Adrenal gland (tissue), 5 donors: ENCODE measurements at regions not wholly inside any gene's neighbourhood (a gene's known extent, or its start where the extent isn't known, plus 50 kb on each side); places are given as distances from the start of the nearest gene placed in this dataset.

ENCODE experiments used
- POLR2A ChIP-seq, 2 donors: fragments of 450-650 bp; IDR thresholded peaks; one replicate each; pipeline ENCODE4 v1.6.1; 2017; ENCODE audit warnings: antibody characterized with exemption in 2 of 2, mild to moderate bottlenecking in 2 of 2, moderate library complexity in 1 of 2
- TF ChIP-seq, protein P1 (sequence below), 6 experiments: fragments of 450-650 bp in 4 of 6; fragments of 200-600 bp in 2 of 6; sonication (generic) in 1 of 6; IDR thresholded peaks; 1 replicate in 5 of 6; 2 replicates in 1 of 6; pipeline versions ENCODE4 v1.5.1 to v1.8.0; 2016 to 2021; ENCODE audit warnings: antibody characterized with exemption in 6 of 6, mild to moderate bottlenecking in 2 of 6, moderate library complexity in 1 of 6
- donor health status: DM: no; HTN: no; CAD: no.

DNA sequence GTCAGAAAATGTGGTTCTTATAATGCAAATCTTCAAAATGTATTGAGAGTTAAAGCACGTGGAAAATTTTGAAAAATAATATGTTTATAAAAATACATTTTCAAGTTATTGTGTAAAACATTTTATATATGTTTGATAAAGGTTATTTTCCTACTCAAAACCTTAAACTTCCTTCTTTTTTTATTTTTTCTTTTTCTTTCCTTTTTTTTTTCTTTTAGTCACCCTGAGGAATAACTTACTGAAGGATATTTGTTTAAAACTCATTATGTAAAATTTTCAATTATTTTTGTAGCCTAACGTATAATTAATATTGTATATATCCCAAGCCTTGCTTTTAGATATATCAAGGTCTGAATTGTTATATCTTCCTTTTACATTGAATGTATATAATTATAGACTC is 346.8 kb upstream of the GYPC start:
- TF ChIP-seq, protein P1, sequence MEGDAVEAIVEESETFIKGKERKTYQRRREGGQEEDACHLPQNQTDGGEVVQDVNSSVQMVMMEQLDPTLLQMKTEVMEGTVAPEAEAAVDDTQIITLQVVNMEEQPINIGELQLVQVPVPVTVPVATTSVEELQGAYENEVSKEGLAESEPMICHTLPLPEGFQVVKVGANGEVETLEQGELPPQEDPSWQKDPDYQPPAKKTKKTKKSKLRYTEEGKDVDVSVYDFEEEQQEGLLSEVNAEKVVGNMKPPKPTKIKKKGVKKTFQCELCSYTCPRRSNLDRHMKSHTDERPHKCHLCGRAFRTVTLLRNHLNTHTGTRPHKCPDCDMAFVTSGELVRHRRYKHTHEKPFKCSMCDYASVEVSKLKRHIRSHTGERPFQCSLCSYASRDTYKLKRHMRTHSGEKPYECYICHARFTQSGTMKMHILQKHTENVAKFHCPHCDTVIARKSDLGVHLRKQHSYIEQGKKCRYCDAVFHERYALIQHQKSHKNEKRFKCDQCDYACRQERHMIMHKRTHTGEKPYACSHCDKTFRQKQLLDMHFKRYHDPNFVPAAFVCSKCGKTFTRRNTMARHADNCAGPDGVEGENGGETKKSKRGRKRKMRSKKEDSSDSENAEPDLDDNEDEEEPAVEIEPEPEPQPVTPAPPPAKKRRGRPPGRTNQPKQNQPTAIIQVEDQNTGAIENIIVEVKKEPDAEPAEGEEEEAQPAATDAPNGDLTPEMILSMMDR (IDR thresholded peaks at IDR 0.05) = no peak
- TF ChIP-seq POLR2A (IDR thresholded peaks at IDR 0.05) = no peak
